GM12874 (cell line): ENCODE measurements at regions not wholly inside any gene's neighbourhood (a gene's known extent, or its start where the extent isn't known, plus 50 kb on each side); places are given as distances from the start of the nearest gene placed in this dataset.

ENCODE experiments used
- CTCF ChIP-seq: IDR thresholded peaks from 2 replicates; pipeline ENCODE4 v1.5.1; 2011; ENCODE audit warnings: low read depth, mild to moderate bottlenecking, control low read depth, low read length, moderate library complexity; ENCODE audit not compliant: insufficient read depth

- no peak for TF ChIP-seq CTCF
These were observed 62.8 kb upstream of the DIO3 start for GRCh38 chr14:101498526-101498860.

DNA sequence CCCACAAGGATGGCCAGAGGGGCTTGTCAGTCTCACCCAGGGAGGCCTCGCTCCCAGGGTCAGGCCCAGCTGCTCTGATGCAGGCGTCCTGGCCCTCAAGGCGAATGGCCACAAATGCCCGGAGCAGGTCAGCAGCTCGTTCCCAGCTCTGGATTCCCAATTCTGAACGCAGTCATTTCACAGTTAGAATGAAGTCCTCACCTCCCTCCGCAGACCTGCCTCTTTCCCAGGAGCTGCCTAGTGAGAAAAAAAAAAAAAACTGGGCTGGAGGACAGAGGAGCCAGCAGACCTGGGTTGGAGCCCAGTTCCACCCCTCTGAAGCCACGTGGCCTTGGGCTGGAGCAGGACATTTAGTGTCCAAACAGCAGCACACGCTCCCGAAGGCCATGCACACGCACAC, 62.2 kb upstream of the DIO3 start:
- no peak for TF ChIP-seq CTCF

DNA sequence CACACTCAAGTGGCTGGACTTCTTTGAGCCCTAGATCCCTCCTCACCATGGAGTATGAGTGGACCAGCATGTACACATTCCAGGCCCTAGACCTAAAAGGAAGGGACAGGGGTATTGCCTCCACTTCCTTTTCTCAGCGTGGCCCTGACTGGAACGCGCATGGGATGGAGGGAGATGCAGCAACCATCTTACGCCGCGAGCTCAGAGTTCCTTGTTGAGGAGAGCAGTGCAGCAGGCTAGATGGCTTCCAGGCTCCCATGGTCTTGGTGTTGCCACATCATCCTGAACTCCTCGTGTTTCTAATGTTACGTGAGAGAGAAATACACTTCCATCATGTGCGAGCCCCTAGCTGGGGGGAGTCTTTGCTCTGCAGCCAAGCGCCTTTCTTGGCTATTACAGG, 61.8 kb upstream of the DIO3 start:
- TF ChIP-seq CTCF: no peak

DNA sequence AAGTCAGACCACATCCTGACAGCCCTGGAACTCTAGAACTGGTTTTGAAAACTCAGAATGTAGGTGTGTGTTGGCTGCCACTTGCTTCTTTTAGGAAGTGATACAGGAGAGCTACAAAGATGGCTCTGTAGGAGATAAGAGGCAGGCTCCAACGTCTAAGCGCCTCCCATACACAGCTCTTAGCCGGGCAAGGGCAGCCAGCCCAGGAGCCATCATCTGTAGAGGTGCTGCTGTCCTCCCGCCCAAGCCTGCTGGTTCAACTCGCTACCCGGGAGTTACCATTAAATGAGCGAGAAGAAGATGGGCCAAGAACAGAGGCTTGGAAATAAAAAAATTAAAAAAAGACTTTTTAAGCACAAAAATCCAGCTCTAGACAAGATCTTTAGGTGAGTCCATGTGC, 61.2 kb upstream of the DIO3 start:
- TF ChIP-seq CTCF: no peak

DNA sequence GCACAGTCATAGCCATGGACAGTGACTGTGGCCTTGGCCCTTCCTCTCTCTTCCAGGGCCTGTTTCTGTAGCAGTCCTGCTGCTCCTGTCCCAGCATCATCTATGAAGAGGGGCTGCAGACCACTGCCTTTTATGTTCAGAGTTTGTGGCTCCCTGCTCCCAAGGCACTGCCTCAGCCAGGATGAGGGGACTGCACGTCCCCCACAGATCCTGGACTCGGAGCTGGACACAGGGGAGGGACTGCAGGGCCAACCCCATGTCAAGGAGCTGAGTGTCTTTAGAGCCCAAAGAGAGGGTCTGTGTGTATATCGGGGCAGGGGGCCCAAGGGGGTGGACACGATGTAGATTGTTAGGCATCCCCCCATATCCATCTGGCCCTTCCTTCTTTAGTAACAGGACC, 60.6 kb upstream of the DIO3 start:
- no peak for TF ChIP-seq CTCF

GRCh38 chr14:101501341-101501740, 60.0 kb upstream of the DIO3 start:
- TF ChIP-seq CTCF: no peak

- no peak for TF ChIP-seq CTCF
These were observed 59.3 kb upstream of the DIO3 start for GRCh38 chr14:101501858-101502615.
